ENCODE measurements at regions not wholly inside any gene's neighbourhood (a gene's known extent, or its start where the extent isn't known, plus 50 kb on each side); places are given as distances from the start of the nearest gene placed in this dataset.

GRCh38 chr16:59748531-59748930, 1014.4 kb upstream of the GOT2 start (continued):
- TF ChIP-seq ZNF10 (CRISPR knock-in tag; IDR thresholded peaks at IDR 0.05; ENCODE audit: borderline replicate concordance, low read depth) (no peak), NFKB2 (CRISPR knock-in tag; IDR thresholded peaks at IDR 0.05; ENCODE audit: borderline replicate concordance) (no peak)

- BruUV-seq (replicated peaks) = no TSS peak
- Histone ChIP-seq H2AFZ (ENCODE audit: low read length) (no peak overlapping the region), H3K9ac (ENCODE audit: insufficient read depth, low read depth, low read length) (no peak overlapping the region), H3K27me3 (ENCODE audit: control insufficient read depth in 1 of 2, insufficient read depth in 2 of 2, low read length in 2 of 2) (no peaks in the 10 kb centered on the region), H4K20me1 (ENCODE audit: insufficient read depth, low read length) (no peaks in the 10 kb centered on the region), H3K79me2 (ENCODE audit: insufficient read depth, low read length) (no peaks in the 10 kb centered on the region), H3K4me2 (ENCODE audit: low read depth, low read length) (no peak overlapping the region), H3K9me3 (ENCODE audit: low read length) (peaks cover 44% of the 10 kb centered on the region), H3K4me3 (replicated peaks in 1 of 3; ENCODE audit: insufficient read depth in 1 of 3, low read depth in 2 of 3, low read length in 3 of 3) (no peak overlapping the region), H3K4me1 (ENCODE audit: insufficient read depth, low read length) (no peaks in the 10 kb centered on the region), H3K27ac (ENCODE audit: extremely low read length, insufficient read depth, low read length) (no peak overlapping the region), H3K36me3 (replicated peaks in 1 of 2; ENCODE audit: control insufficient read depth in 1 of 2, insufficient read depth in 2 of 2, low read length in 2 of 2) (no peaks in the 10 kb centered on the region)
- POLR2A ChIA-PET = no interaction called here
- in situ Hi-C loops (cut with HindIII; ENCODE audit: extremely low pct_ligation_motif_present, low pct_unique_long_range_greater_than_20kb) (no loop called here), intact Hi-C loops (cut with micrococcal nuclease; ENCODE audit: unreplicated experiment) (no loop called here)
- CTCF ChIA-PET (ENCODE audit: low intra/inter-chr PET ratio, low total read pairs) = no interaction called here
- no peak for FAIRE-seq
- DNase-seq (ENCODE audit: low spot score) = no peak
- TF ChIP-seq ZNF546 (CRISPR knock-in tag; conservative IDR thresholded peaks at IDR 0.05) = no peak
- no peak for TF ChIP-seq DBP (CRISPR knock-in tag; IDR thresholded peaks at IDR 0.05; ENCODE audit: not compliant biosample characterization)
- no peak for TF ChIP-seq RCOR2 (CRISPR knock-in tag; IDR thresholded peaks at IDR 0.05)
- TF ChIP-seq NFKBIZ (CRISPR knock-in tag; IDR thresholded peaks at IDR 0.05) = no peak
- no peak for TF ChIP-seq CENPBD1 (CRISPR knock-in tag; IDR thresholded peaks at IDR 0.05; ENCODE audit: borderline replicate concordance, low read depth)
- no peak for TF ChIP-seq IKZF5 (CRISPR knock-in tag; IDR thresholded peaks at IDR 0.05)
- TF ChIP-seq RBAK (CRISPR knock-in tag; IDR thresholded peaks at IDR 0.05) = no peak
- ATAC-seq = no peak
- WGBS (ENCODE audit: low lambda C conversion rate) = 34% methylated on average over 5 of the region's 5 CpGs
Measured at GRCh38 chr16:59743504-59743903, 1009.4 kb upstream of the GOT2 start.

All from HepG2 (cell line).